Loucy (cell line): ENCODE measurements at regions not wholly inside any gene's neighbourhood (a gene's known extent, or its start where the extent isn't known, plus 50 kb on each side); places are given as distances from the start of the nearest gene placed in this dataset.

ENCODE experiments used
- CTCF ChIP-seq: fragments of 200-600 bp; sonication (generic); conservative IDR thresholded peaks from 2 replicates; pipeline ENCODE4 v1.5.1; 2014; ENCODE audit warnings: mild to moderate bottlenecking, antibody characterized with exemption, low read length
- EZH2phosphoT487 ChIP-seq: fragments of 200-600 bp; IDR thresholded peaks from 2 replicates; pipeline ENCODE4 v1.6.1; 2018; ENCODE audit warnings: antibody characterized with exemption, mild to moderate bottlenecking, moderate library complexity, borderline replicate concordance

GRCh38 chr4:20432088-20432487 is 180.4 kb downstream of the SLIT2 start:
- no peak for TF ChIP-seq CTCF
- no peak for TF ChIP-seq EZH2phosphoT487
